ENCODE measurements at regions not wholly inside any gene's neighbourhood (a gene's known extent, or its start where the extent isn't known, plus 50 kb on each side); places are given as distances from the start of the nearest gene placed in this dataset.

GRCh38 chr15:26050984-26051383 is 187.9 kb upstream of the ATP10A start:
- peaks cover 32% of the 10 kb centered on the region for H3K27me3 ChIP-seq (ENCODE audit: low read depth)
- TF ChIP-seq CTCF (IDR thresholded peaks at IDR 0.05; ENCODE audit: borderline replicate concordance) = no peak
- H3K9me3 ChIP-seq (replicated peaks) = no peaks in the 10 kb centered on the region
- intact Hi-C loops (cut with micrococcal nuclease) = no loop called here
- H3K36me3 ChIP-seq = no peaks in the 10 kb centered on the region
- H3K27ac ChIP-seq (replicated peaks) = no peak overlapping the region
- no peak overlapping the region for H3K4me3 ChIP-seq
- no peak for DNase-seq
- no peaks in the 10 kb centered on the region for H3K4me1 ChIP-seq

- no peak overlapping the region for H3K27ac ChIP-seq (replicated peaks)
- no peak for TF ChIP-seq CTCF (IDR thresholded peaks at IDR 0.05; ENCODE audit: borderline replicate concordance)
- H3K36me3 ChIP-seq = no peaks in the 10 kb centered on the region
- no peaks in the 10 kb centered on the region for H3K9me3 ChIP-seq (replicated peaks)
- H3K4me3 ChIP-seq = no peak overlapping the region
- no peaks in the 10 kb centered on the region for H3K4me1 ChIP-seq
- DNase-seq = no peak
- intact Hi-C loops (cut with micrococcal nuclease) = no loop called here
- peaks cover 36% of the 10 kb centered on the region for H3K27me3 ChIP-seq (ENCODE audit: low read depth)
Measured at GRCh38 chr15:26049900-26050657, 187.0 kb upstream of the ATP10A start.

GRCh38 chr15:26048669-26049068 is 185.5 kb upstream of the ATP10A start:
- Histone ChIP-seq H3K4me3 (no peak overlapping the region), H3K9me3 (replicated peaks) (no peaks in the 10 kb centered on the region), H3K27ac (replicated peaks) (no peak overlapping the region), H3K36me3 (no peaks in the 10 kb centered on the region), H3K27me3 (ENCODE audit: low read depth) (peaks cover 33% of the 10 kb centered on the region), H3K4me1 (no peaks in the 10 kb centered on the region)
- intact Hi-C loops (cut with micrococcal nuclease) = no loop called here
- DNase-seq = no peak
- no peak for TF ChIP-seq CTCF (IDR thresholded peaks at IDR 0.05; ENCODE audit: borderline replicate concordance)

- H3K27me3 ChIP-seq (ENCODE audit: low read depth) = peaks cover 36% of the 10 kb centered on the region
- no peaks in the 10 kb centered on the region for H3K36me3 ChIP-seq
- no peak overlapping the region for H3K27ac ChIP-seq (replicated peaks)
- peaks cover 6% of the 10 kb centered on the region for H3K9me3 ChIP-seq (replicated peaks)
- intact Hi-C loops (cut with micrococcal nuclease) = no loop called here
- H3K4me1 ChIP-seq = no peaks in the 10 kb centered on the region
- no peak for TF ChIP-seq CTCF (IDR thresholded peaks at IDR 0.05; ENCODE audit: borderline replicate concordance)
- no peak for DNase-seq
- H3K4me3 ChIP-seq = no peak overlapping the region
Measured at GRCh38 chr15:26045516-26045915, 182.4 kb upstream of the ATP10A start.

GRCh38 chr15:26043018-26043417 is 179.9 kb upstream of the ATP10A start:
- H3K4me1 ChIP-seq = no peaks in the 10 kb centered on the region
- no peak for TF ChIP-seq CTCF (IDR thresholded peaks at IDR 0.05; ENCODE audit: borderline replicate concordance)
- DNase-seq = no peak
- H3K36me3 ChIP-seq = no peaks in the 10 kb centered on the region
- no peak overlapping the region for H3K27ac ChIP-seq (replicated peaks)
- H3K9me3 ChIP-seq (replicated peaks) = peaks cover 6% of the 10 kb centered on the region
- intact Hi-C loops (cut with micrococcal nuclease) = no loop called here
- H3K27me3 ChIP-seq (ENCODE audit: low read depth) = peaks cover 52% of the 10 kb centered on the region
- H3K4me3 ChIP-seq = no peak overlapping the region

Data from left ventricle myocardium inferior (tissue), 1 donor.